ENCODE measurements at regions not wholly inside any gene's neighbourhood (a gene's known extent, or its start where the extent isn't known, plus 50 kb on each side); places are given as distances from the start of the nearest gene placed in this dataset.

- ChIA-PET CTCF (ENCODE audit: unreplicated experiment) (no interaction called here), POLR2A (interaction anchor here (0.6 kb wide), 1 partner anchor 382 kb away, joined by 5 read pairs; no protein-coding TSS in a partner anchor)
- no peaks in the 10 kb centered on the region for H3K4me1 ChIP-seq (ENCODE audit: insufficient read depth, low read length, poor library complexity, severe bottlenecking)
- no peaks in the 10 kb centered on the region for H3K9me3 ChIP-seq (ENCODE audit: low read length)
- no peaks in the 10 kb centered on the region for H3K79me2 ChIP-seq (ENCODE audit: insufficient read depth, low read depth, low read length)
- no peak for DNase-seq (ENCODE audit: low spot score)
- no peaks in the 10 kb centered on the region for H3K9me2 ChIP-seq (ENCODE audit: insufficient read depth, low read length)
- no peak overlapping the region for H3K27ac ChIP-seq (ENCODE audit: low read depth, low read length, poor library complexity, severe bottlenecking)
- H3K36me3 ChIP-seq (ENCODE audit: insufficient read depth, low read length): no peaks in the 10 kb centered on the region
- BruUV-seq (replicated peaks): no TSS peak
- H2AFZ ChIP-seq (ENCODE audit: low read length): no peak overlapping the region
- H3K4me3 ChIP-seq (ENCODE audit: low read depth, low read length, poor library complexity, severe bottlenecking): no peak overlapping the region
- intact Hi-C loops (cut with micrococcal nuclease; ENCODE audit: unreplicated experiment): no loop called here
- no peak overlapping the region for H3K4me2 ChIP-seq (ENCODE audit: low read length)
- H4K20me1 ChIP-seq (ENCODE audit: insufficient read depth, low read length): no peaks in the 10 kb centered on the region
- TF ChIP-seq EZH2phosphoT487 (IDR thresholded peaks at IDR 0.05; ENCODE audit: borderline replicate concordance, low read depth, low read length) (no peak), CTCF (conservative IDR thresholded peaks at IDR 0.05; ENCODE audit: low read length) (no peak)
Measured at GRCh38 chr10:94199565-94199964, 163.2 kb downstream of the NOC3L start.

GRCh38 chr10:94200146-94200837 lies 162.4 kb downstream of the NOC3L start:
- TF ChIP-seq CTCF (conservative IDR thresholded peaks at IDR 0.05; ENCODE audit: low read length) (no peak), EZH2phosphoT487 (IDR thresholded peaks at IDR 0.05; ENCODE audit: borderline replicate concordance, low read depth, low read length) (no peak)
- H3K36me3 ChIP-seq (ENCODE audit: insufficient read depth, low read length): no peaks in the 10 kb centered on the region
- H3K9me2 ChIP-seq (ENCODE audit: insufficient read depth, low read length): no peaks in the 10 kb centered on the region
- no peak for DNase-seq (ENCODE audit: low spot score)
- H3K4me2 ChIP-seq (ENCODE audit: low read length): no peak overlapping the region
- no peaks in the 10 kb centered on the region for H4K20me1 ChIP-seq (ENCODE audit: insufficient read depth, low read length)
- H3K79me2 ChIP-seq (ENCODE audit: insufficient read depth, low read depth, low read length): no peaks in the 10 kb centered on the region
- intact Hi-C loops (cut with micrococcal nuclease; ENCODE audit: unreplicated experiment): no loop called here
- no peaks in the 10 kb centered on the region for H3K9me3 ChIP-seq (ENCODE audit: low read length)
- no TSS peak for BruUV-seq (replicated peaks)
- no peak overlapping the region for H2AFZ ChIP-seq (ENCODE audit: low read length)
- H3K4me3 ChIP-seq (ENCODE audit: low read depth, low read length, poor library complexity, severe bottlenecking): no peak overlapping the region
- ChIA-PET CTCF (ENCODE audit: unreplicated experiment) (no interaction called here), POLR2A (interaction anchor here (0.6 kb wide), 1 partner anchor 240 kb away, joined by 3 read pairs; no protein-coding TSS in a partner anchor)
- no peaks in the 10 kb centered on the region for H3K4me1 ChIP-seq (ENCODE audit: insufficient read depth, low read length, poor library complexity, severe bottlenecking)
- no peak overlapping the region for H3K27ac ChIP-seq (ENCODE audit: low read depth, low read length, poor library complexity, severe bottlenecking)

GRCh38 chr10:94205396-94205831 lies 157.3 kb downstream of the NOC3L start:
- Histone ChIP-seq H3K4me3 (ENCODE audit: low read depth, low read length, poor library complexity, severe bottlenecking) (no peak overlapping the region), H3K9me2 (ENCODE audit: insufficient read depth, low read length) (no peaks in the 10 kb centered on the region), H3K36me3 (ENCODE audit: insufficient read depth, low read length) (no peaks in the 10 kb centered on the region), H3K4me1 (ENCODE audit: insufficient read depth, low read length, poor library complexity, severe bottlenecking) (no peaks in the 10 kb centered on the region), H3K9me3 (ENCODE audit: low read length) (no peaks in the 10 kb centered on the region), H3K4me2 (ENCODE audit: low read length) (no peak overlapping the region), H4K20me1 (ENCODE audit: insufficient read depth, low read length) (no peaks in the 10 kb centered on the region), H2AFZ (ENCODE audit: low read length) (no peak overlapping the region), H3K27ac (ENCODE audit: low read depth, low read length, poor library complexity, severe bottlenecking) (no peak overlapping the region), H3K79me2 (ENCODE audit: insufficient read depth, low read depth, low read length) (no peaks in the 10 kb centered on the region)
- BruUV-seq (replicated peaks): no TSS peak
- intact Hi-C loops (cut with micrococcal nuclease; ENCODE audit: unreplicated experiment): no loop called here
- TF ChIP-seq CTCF (conservative IDR thresholded peaks at IDR 0.05; ENCODE audit: low read length) (no peak), EZH2phosphoT487 (IDR thresholded peaks at IDR 0.05; ENCODE audit: borderline replicate concordance, low read depth, low read length) (no peak)
- DNase-seq (ENCODE audit: low spot score): no peak
- POLR2A ChIA-PET: no interaction called here
- CTCF ChIA-PET (ENCODE audit: unreplicated experiment): no interaction called here
